Smooth muscle cell (in vitro differentiated cells): ENCODE measurements at regions not wholly inside any gene's neighbourhood (a gene's known extent, or its start where the extent isn't known, plus 50 kb on each side); places are given as distances from the start of the nearest gene placed in this dataset.

Source experiments
- DNase-seq: peaks from one replicate; lab custom pipeline; 2025; ENCODE audit not compliant: unreplicated experiment; lab: John Stamatoyannopoulos, UW
- H2AFZ ChIP-seq: fragments of 200-600 bp; sonication (generic); 2 replicates; pipeline ENCODE4 v1.6.0; 2016; ENCODE audit warnings: antibody characterized with exemption, low read depth, mild to moderate bottlenecking
- H3F3A ChIP-seq: fragments of 200-600 bp; sonication (generic); 2 replicates; pipeline ENCODE4 v1.6.0; 2017; ENCODE audit warnings: antibody characterized with exemption, low read depth
- H3K27ac ChIP-seq: fragments of 200-600 bp; sonication (generic); 2 replicates; pipeline ENCODE4 v1.5.1; 2016; ENCODE audit warnings: low read depth, mild to moderate bottlenecking
- H3K27me3 ChIP-seq: fragments of 200-600 bp; sonication (generic); 2 replicates; pipeline ENCODE4 v1.6.1; 2016; ENCODE audit warnings: low read depth, mild to moderate bottlenecking
- H3K36me3 ChIP-seq: fragments of 200-600 bp; sonication (generic); 2 replicates; pipeline ENCODE4 v1.5.1; 2016; ENCODE audit warnings: low read depth
- H3K4me1 ChIP-seq: fragments of 200-600 bp; sonication (generic); 2 replicates; pipeline ENCODE4 v1.5.1; 2016; ENCODE audit warnings: low read depth
- H3K4me2 ChIP-seq: fragments of 200-600 bp; sonication (generic); 2 replicates; pipeline ENCODE4 v1.6.0; 2016; ENCODE audit warnings: mild to moderate bottlenecking
- H3K4me3 ChIP-seq: fragments of 200-600 bp; sonication (generic); 2 replicates; pipeline ENCODE4 v1.5.1; 2016; ENCODE audit warnings: mild to moderate bottlenecking
- H3K79me2 ChIP-seq: fragments of 200-600 bp; sonication (generic); 2 replicates; pipeline ENCODE4 v1.6.0; 2016; ENCODE audit warnings: low read depth, mild to moderate bottlenecking
- H3K9ac ChIP-seq: fragments of 200-600 bp; sonication (generic); 2 replicates; pipeline ENCODE4 v1.6.0; 2016; ENCODE audit warnings: low read depth
- H3K9me3 ChIP-seq: fragments of 200-600 bp; sonication (generic); replicated peaks from 2 replicates; pipeline ENCODE4 v1.5.1; 2016; ENCODE audit warnings: low read depth
- H4K20me1 ChIP-seq: fragments of 200-600 bp; sonication (generic); 2 replicates; pipeline ENCODE4 v1.6.0; 2016; ENCODE audit warnings: low read depth
- CTCF ChIP-seq: fragments of 200-600 bp; sonication (generic); IDR thresholded peaks from 2 replicates; pipeline ENCODE4 v1.5.1; 2017; ENCODE audit warnings: borderline replicate concordance, mild to moderate bottlenecking, antibody characterized with exemption; ENCODE audit not compliant: insufficient read depth, poor library complexity, severe bottlenecking
- WGBS: methylation state at CpG from one replicate; pipeline ENCODE4 v1.1.7; 2016; ENCODE audit warnings: low lambda C conversion rate; 5-methylcytosine and 5-hydroxymethylcytosine counted together

GRCh38 chr5:123719004-123719403, 207.0 kb downstream of the CSNK1G3 start:
- Histone ChIP-seq H3K4me3 (no peak overlapping the region), H3K79me2 (no peaks in the 10 kb centered on the region), H3K9ac (no peak overlapping the region), H3K27ac (no peak overlapping the region), H4K20me1 (no peaks in the 10 kb centered on the region), H3K9me3 (no peaks in the 10 kb centered on the region), H3K27me3 (no peaks in the 10 kb centered on the region), H3F3A (no peaks in the 10 kb centered on the region), H3K4me1 (no peaks in the 10 kb centered on the region), H3K4me2 (no peak overlapping the region), H3K36me3 (no peaks in the 10 kb centered on the region), H2AFZ (no peak overlapping the region)
- TF ChIP-seq CTCF = no peak
- 80% methylated on average over 3 of the region's 3 CpGs for WGBS
- no peak for DNase-seq

- H4K20me1 ChIP-seq = no peaks in the 10 kb centered on the region
- no peak overlapping the region for H3K4me2 ChIP-seq
- no peaks in the 10 kb centered on the region for H3F3A ChIP-seq
- H3K36me3 ChIP-seq = no peaks in the 10 kb centered on the region
- no peak overlapping the region for H3K4me3 ChIP-seq
- DNase-seq = no peak
- H3K79me2 ChIP-seq = no peaks in the 10 kb centered on the region
- 96% methylated on average over 1 of the region's 1 CpG for WGBS
- no peak overlapping the region for H3K27ac ChIP-seq
- no peaks in the 10 kb centered on the region for H3K4me1 ChIP-seq
- H2AFZ ChIP-seq = no peak overlapping the region
- no peak for TF ChIP-seq CTCF
- H3K9me3 ChIP-seq = no peaks in the 10 kb centered on the region
- H3K9ac ChIP-seq = no peak overlapping the region
- H3K27me3 ChIP-seq = no peaks in the 10 kb centered on the region
Measured at GRCh38 chr5:123718238-123718637, 206.3 kb downstream of the CSNK1G3 start.

GRCh38 chr5:123717139-123717538, 205.2 kb downstream of the CSNK1G3 start:
- Histone ChIP-seq H3K4me2 (no peak overlapping the region), H3K27me3 (no peaks in the 10 kb centered on the region), H3K9me3 (no peaks in the 10 kb centered on the region), H3F3A (no peaks in the 10 kb centered on the region), H3K27ac (peak overlapping the region; percentile 51), H3K36me3 (no peaks in the 10 kb centered on the region), H4K20me1 (no peaks in the 10 kb centered on the region), H3K4me3 (no peak overlapping the region), H2AFZ (peak overlapping the region; percentile 74), H3K9ac (no peak overlapping the region), H3K4me1 (no peaks in the 10 kb centered on the region), H3K79me2 (no peaks in the 10 kb centered on the region)
- TF ChIP-seq CTCF = no peak
- no peak for DNase-seq

GRCh38 chr5:123710031-123710430, 198.1 kb downstream of the CSNK1G3 start:
- no peaks in the 10 kb centered on the region for H3K27me3 ChIP-seq
- no peak overlapping the region for H3K4me2 ChIP-seq
- 98% methylated on average over 3 of the region's 3 CpGs for WGBS
- H3F3A ChIP-seq = no peaks in the 10 kb centered on the region
- H2AFZ ChIP-seq = no peak overlapping the region
- DNase-seq = no peak
- H3K36me3 ChIP-seq = no peaks in the 10 kb centered on the region
- H3K4me3 ChIP-seq = no peak overlapping the region
- TF ChIP-seq CTCF = no peak
- H3K9me3 ChIP-seq = no peaks in the 10 kb centered on the region
- H4K20me1 ChIP-seq = no peaks in the 10 kb centered on the region
- H3K4me1 ChIP-seq = no peaks in the 10 kb centered on the region
- H3K27ac ChIP-seq = no peak overlapping the region
- H3K79me2 ChIP-seq = no peaks in the 10 kb centered on the region
- H3K9ac ChIP-seq = no peak overlapping the region
